ENCODE measurements at regions not wholly inside any gene's neighbourhood (a gene's known extent, or its start where the extent isn't known, plus 50 kb on each side); places are given as distances from the start of the nearest gene placed in this dataset.
A peak's percentile ranks its signal among the peaks of the same experiment; 100 is the strongest.

- TF ChIP-seq, protein P1, sequence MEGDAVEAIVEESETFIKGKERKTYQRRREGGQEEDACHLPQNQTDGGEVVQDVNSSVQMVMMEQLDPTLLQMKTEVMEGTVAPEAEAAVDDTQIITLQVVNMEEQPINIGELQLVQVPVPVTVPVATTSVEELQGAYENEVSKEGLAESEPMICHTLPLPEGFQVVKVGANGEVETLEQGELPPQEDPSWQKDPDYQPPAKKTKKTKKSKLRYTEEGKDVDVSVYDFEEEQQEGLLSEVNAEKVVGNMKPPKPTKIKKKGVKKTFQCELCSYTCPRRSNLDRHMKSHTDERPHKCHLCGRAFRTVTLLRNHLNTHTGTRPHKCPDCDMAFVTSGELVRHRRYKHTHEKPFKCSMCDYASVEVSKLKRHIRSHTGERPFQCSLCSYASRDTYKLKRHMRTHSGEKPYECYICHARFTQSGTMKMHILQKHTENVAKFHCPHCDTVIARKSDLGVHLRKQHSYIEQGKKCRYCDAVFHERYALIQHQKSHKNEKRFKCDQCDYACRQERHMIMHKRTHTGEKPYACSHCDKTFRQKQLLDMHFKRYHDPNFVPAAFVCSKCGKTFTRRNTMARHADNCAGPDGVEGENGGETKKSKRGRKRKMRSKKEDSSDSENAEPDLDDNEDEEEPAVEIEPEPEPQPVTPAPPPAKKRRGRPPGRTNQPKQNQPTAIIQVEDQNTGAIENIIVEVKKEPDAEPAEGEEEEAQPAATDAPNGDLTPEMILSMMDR (conservative IDR thresholded peaks at IDR 0.05), result no peak
- no peaks in the 10 kb centered on the region for H3K9me3 ChIP-seq (ENCODE audit: control insufficient read depth, low read length)
- no peaks in the 10 kb centered on the region for H3K36me3 ChIP-seq (ENCODE audit: control insufficient read depth, insufficient read depth, low read length)
These were observed 97.4 kb upstream of the KLF13 start for GRCh38 chr15:31228980-31229826.

DNA sequence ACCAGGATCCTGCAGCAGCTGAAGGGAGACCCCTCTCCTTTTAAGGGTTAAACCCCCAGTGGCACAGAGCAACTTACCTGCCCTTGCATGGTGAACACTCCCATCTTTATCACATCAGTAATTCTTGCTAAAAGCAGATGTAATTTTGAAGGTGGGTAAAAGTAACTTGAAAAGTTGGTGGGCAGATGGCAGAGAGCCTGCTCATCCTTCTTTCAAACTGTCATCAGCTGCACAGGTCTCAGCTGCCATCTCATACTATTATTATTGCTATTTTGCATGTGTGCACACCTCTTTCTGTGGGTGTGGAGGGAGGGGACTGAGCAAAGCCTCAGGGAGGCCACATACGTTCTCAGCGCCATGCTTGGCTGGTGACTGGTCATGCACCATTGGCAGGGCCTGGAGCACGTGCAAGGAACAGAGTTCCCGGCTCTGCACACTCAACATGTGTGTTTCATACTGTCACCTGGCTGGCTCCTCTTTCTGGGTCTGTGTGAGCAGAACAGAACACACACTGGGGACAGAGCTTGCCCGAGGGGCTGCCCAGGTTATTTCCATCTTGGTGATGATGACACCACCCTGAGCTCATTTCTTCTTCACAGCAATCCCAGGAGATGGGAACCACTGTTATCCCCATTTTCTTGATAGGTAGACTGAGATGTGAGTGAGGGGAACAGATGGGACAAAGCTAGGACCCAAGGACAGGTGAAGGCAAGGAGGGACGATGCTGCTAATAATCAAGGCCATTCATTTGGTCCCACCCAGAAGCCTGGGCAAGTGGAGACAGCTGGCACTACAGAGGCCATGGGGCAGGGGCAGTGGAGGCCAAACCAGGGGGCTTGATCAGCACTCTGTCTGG is 95.8 kb upstream of the KLF13 start:
- TF ChIP-seq, protein P1 (conservative IDR thresholded peaks at IDR 0.05), result no peak
- Histone ChIP-seq H3K9me3 (ENCODE audit: control insufficient read depth, low read length) (no peaks in the 10 kb centered on the region), H3K4me3 (ENCODE audit: low read length) (no peak overlapping the region), H3K9ac (ENCODE audit: extremely low read depth, low read length, poor library complexity, severe bottlenecking) (no peak overlapping the region), H3K36me3 (ENCODE audit: control insufficient read depth, insufficient read depth, low read length) (no peaks in the 10 kb centered on the region), H3K4me1 (ENCODE audit: control insufficient read depth, insufficient read depth, low read length) (no peaks in the 10 kb centered on the region), H3K27ac (ENCODE audit: low read depth, low read length) (no peak overlapping the region), H3K27me3 (ENCODE audit: control insufficient read depth, insufficient read depth, low read length, poor library complexity, severe bottlenecking) (peaks cover 6% of the 10 kb centered on the region)
- no peak for DNase-seq
- Mint-ChIP-seq H3K36me3 (ENCODE audit: low read depth) (no peaks in the 10 kb centered on the region), H3K27ac (no peak overlapping the region), H3K4me1 (no peaks in the 10 kb centered on the region), H3K27me3 (ENCODE audit: insufficient read depth) (peaks cover 11% of the 10 kb centered on the region), H3K9me3 (peaks cover 7% of the 10 kb centered on the region), H3K4me3 (no peak overlapping the region)
- 91 to 92% methylated on average over 3 to 6 of the region's 6 CpGs for WGBS, 2 experiments (ENCODE audit: insufficient coverage in 1 of 2, insufficient read length in 1 of 2)

More at GRCh38 chr15:31228980-31229826, 97.4 kb upstream of the KLF13 start:
- Histone ChIP-seq H3K4me1 (ENCODE audit: control insufficient read depth, insufficient read depth, low read length) (no peaks in the 10 kb centered on the region), H3K27ac (ENCODE audit: low read depth, low read length) (no peak overlapping the region), H3K4me3 (ENCODE audit: low read length) (no peak overlapping the region), H3K9ac (ENCODE audit: extremely low read depth, low read length, poor library complexity, severe bottlenecking) (no peak overlapping the region), H3K27me3 (ENCODE audit: control insufficient read depth, insufficient read depth, low read length, poor library complexity, severe bottlenecking) (peaks cover 20% of the 10 kb centered on the region)
- 78 to 86% methylated on average over 4 to 8 of the region's 8 CpGs for WGBS, 2 experiments (ENCODE audit: insufficient coverage in 1 of 2, insufficient read length in 1 of 2)
- no peaks in the 10 kb centered on the region for H3K4me1 Mint-ChIP-seq
- H3K36me3 Mint-ChIP-seq (ENCODE audit: low read depth), result no peaks in the 10 kb centered on the region
- peak; percentile 80 for DNase-seq
- H3K27ac Mint-ChIP-seq, result no peak overlapping the region
- H3K4me3 Mint-ChIP-seq, result no peak overlapping the region
- peaks cover 9% of the 10 kb centered on the region for H3K9me3 Mint-ChIP-seq
- H3K27me3 Mint-ChIP-seq (ENCODE audit: insufficient read depth), result peaks cover 25% of the 10 kb centered on the region

GRCh38 chr15:31234815-31235214 is 91.8 kb upstream of the KLF13 start:
- Histone ChIP-seq H3K36me3 (ENCODE audit: control insufficient read depth, insufficient read depth, low read length) (no peaks in the 10 kb centered on the region), H3K27ac (ENCODE audit: low read depth, low read length) (no peak overlapping the region), H3K9me3 (ENCODE audit: control insufficient read depth, low read length) (no peaks in the 10 kb centered on the region), H3K9ac (ENCODE audit: extremely low read depth, low read length, poor library complexity, severe bottlenecking) (no peak overlapping the region), H3K4me1 (ENCODE audit: control insufficient read depth, insufficient read depth, low read length) (no peaks in the 10 kb centered on the region), H3K4me3 (ENCODE audit: low read length) (no peak overlapping the region), H3K27me3 (ENCODE audit: control insufficient read depth, insufficient read depth, low read length, poor library complexity, severe bottlenecking) (peaks cover 6% of the 10 kb centered on the region)
- WGBS, 2 experiments (ENCODE audit: insufficient coverage in 1 of 2, insufficient read length in 1 of 2), result 73 to 77% methylated on average over 5 of the region's 5 CpGs
- Mint-ChIP-seq H3K4me3 (no peak overlapping the region), H3K4me1 (no peaks in the 10 kb centered on the region), H3K27me3 (ENCODE audit: insufficient read depth) (peaks cover 10% of the 10 kb centered on the region), H3K36me3 (ENCODE audit: low read depth) (no peaks in the 10 kb centered on the region), H3K27ac (no peak overlapping the region), H3K9me3 (no peaks in the 10 kb centered on the region)
- DNase-seq, result no peak
- TF ChIP-seq, protein P1 (conservative IDR thresholded peaks at IDR 0.05), result no peak

Measured in endodermal cell (in vitro differentiated cells).